Panc1 (cell line): ENCODE measurements at regions not wholly inside any gene's neighbourhood (a gene's known extent, or its start where the extent isn't known, plus 50 kb on each side); places are given as distances from the start of the nearest gene placed in this dataset.

Experiments used
- ATAC-seq: fragments of 200-7000 bp; cut with Tn5 transposase; 2 replicates; pipeline ENCODE4 v1.9.1; 2020; ENCODE audit warnings: mild to moderate bottlenecking, moderate library complexity
- BruUV-seq: library from RNA; stranded (reverse); fragments of 400-500 nt; replicated peaks from 2 replicates; lab custom pipeline; 2021; lab: Mats Ljungman, UMichigan
- CTCF ChIA-PET: fragments of 300-600 bp; sonication (Branson Sonifier 250); formaldehyde crosslinking; loops from one replicate; lab custom pipeline; 2022; ENCODE audit warnings: antibody characterized with exemption; lab: Charles Lee
- POLR2A ChIA-PET: fragments of 300-600 bp; sonication (Branson Sonifier 250); formaldehyde crosslinking; loops from one replicate; lab custom pipeline; 2022; ENCODE audit warnings: antibody characterized with exemption; lab: Charles Lee
- DNase-seq: peaks from one replicate; pipeline ENCODE4 v3.0.0-alpha.2; 2010; ENCODE audit warnings: low read depth, low spot score
- H3K27ac ChIP-seq: 2 replicates; pipeline ENCODE4 v1.5.1; 2011; ENCODE audit warnings: mild to moderate bottlenecking, low read length, inconsistent platforms
- H3K27me3 ChIP-seq: fragments of 200-500 bp; sonication (Bioruptor generic); 2 replicates; pipeline ENCODE4 v1.6.0; 2014; ENCODE audit warnings: low read length, inconsistent platforms; ENCODE audit not compliant: control insufficient read depth, insufficient read depth
- H3K36me3 ChIP-seq: fragments of 200-500 bp; sonication (Bioruptor generic); 2 replicates; pipeline ENCODE4 v1.5.1; 2014; ENCODE audit warnings: inconsistent platforms, mild to moderate bottlenecking, low read length, moderate library complexity; ENCODE audit not compliant: control insufficient read depth, insufficient read depth
- H3K4me1 ChIP-seq: 2 replicates; pipeline ENCODE4 v1.5.1; 2011; ENCODE audit warnings: inconsistent platforms, mild to moderate bottlenecking, low read length, moderate library complexity; ENCODE audit not compliant: control insufficient read depth, insufficient read depth
- H3K4me3 ChIP-seq, 2 experiments: 2 replicates each; pipeline ENCODE4 v1.5.1; 2011 to 2012; ENCODE audit warnings: low read depth in 2 of 2, low read length in 2 of 2, mild to moderate bottlenecking in 2 of 2, inconsistent platforms in 1 of 2, moderate library complexity in 1 of 2
- H3K9me3 ChIP-seq: fragments of 200-500 bp; sonication (Bioruptor generic); 2 replicates; pipeline ENCODE4 v1.5.1; 2014; ENCODE audit warnings: low read depth, mild to moderate bottlenecking, inconsistent platforms, low read length, moderate library complexity; ENCODE audit not compliant: control insufficient read depth, insufficient read depth
- CTCF ChIP-seq: fragments of 450-650 bp; IDR thresholded peaks from 2 replicates; pipeline ENCODE4 v1.5.1; 2017; ENCODE audit warnings: mild to moderate bottlenecking
- POLR2AphosphoS5 ChIP-seq: IDR thresholded peaks from 2 replicates; pipeline ENCODE4 v1.6.1; 2012; ENCODE audit warnings: mild to moderate bottlenecking, low read depth, low read length, moderate library complexity
- REST ChIP-seq, 2 experiments: IDR thresholded peaks; 2 replicates each; pipeline ENCODE4 v1.6.1; 2011 to 2012; ENCODE audit warnings: low read depth in 2 of 2, control low read depth in 1 of 2, low read length in 1 of 2, mild to moderate bottlenecking in 1 of 2, moderate library complexity in 1 of 2; ENCODE audit not compliant: insufficient read depth in 1 of 2
- SIN3A ChIP-seq: IDR thresholded peaks from 2 replicates; pipeline ENCODE4 v1.6.1; 2012; ENCODE audit warnings: low read depth, mild to moderate bottlenecking, low read length, moderate library complexity, borderline replicate concordance; ENCODE audit not compliant: insufficient read depth
- TCF7L2 ChIP-seq: IDR thresholded peaks from 2 replicates; pipeline ENCODE4 v1.6.1; 2011; ENCODE audit warnings: mild to moderate bottlenecking, low read depth, low read length, inconsistent platforms
- in situ Hi-C: cut with HindIII; loops from 2 replicates; pipeline ENCODE4 v1.10.0; 2016; ENCODE audit warnings: low sequenced_read_pairs, low pct_unique_long_range_greater_than_20kb
- intact Hi-C: fragments of 100-400 bp; cut with micrococcal nuclease; formaldehyde crosslinking; loops from one replicate; pipeline ENCODE4 v1.10.0; 2022; ENCODE audit not compliant: unreplicated experiment

- no TSS peak for BruUV-seq
- intact Hi-C loops: loop anchor here (10.0 kb wide), 1 partner anchor 57 kb away; no protein-coding TSS in a partner anchor
Measured at GRCh38 chr18:22551536-22552151, 133.9 kb upstream of the CTAGE1 start.

GRCh38 chr18:22552254-22552653, 134.5 kb upstream of the CTAGE1 start:
- no peak overlapping the region for H3K27ac ChIP-seq
- ATAC-seq: no peak
- no peaks in the 10 kb centered on the region for H3K4me1 ChIP-seq
- no peaks in the 10 kb centered on the region for H3K36me3 ChIP-seq
- CTCF ChIA-PET: no interaction called here
- TF ChIP-seq POLR2AphosphoS5 (no peak), SIN3A (no peak), CTCF (no peak), REST (IDR thresholded peaks at IDR 0.05; ENCODE audit: insufficient read depth in 1 of 2, low read depth in 2 of 2, low read length in 1 of 2) (no peak), TCF7L2 (no peak)
- no peak for DNase-seq
- H3K9me3 ChIP-seq: no peaks in the 10 kb centered on the region
- no TSS peak for BruUV-seq
- no peak overlapping the region for H3K4me3 ChIP-seq
- POLR2A ChIA-PET: no interaction called here
- in situ Hi-C loops (no loop called here), intact Hi-C loops (loop anchor here (10.0 kb wide), 1 partner anchor 57 kb away; no protein-coding TSS in a partner anchor)
- 0 out of 2 replicates have a peak, but pooled peaks cover 2% of the 10 kb centered on the region for H3K27me3 ChIP-seq

More at GRCh38 chr18:22551536-22552151, 133.9 kb upstream of the CTAGE1 start:
- Histone ChIP-seq H3K4me1 (no peaks in the 10 kb centered on the region), H3K27me3 (0 out of 2 replicates have a peak, but pooled peaks cover 2% of the 10 kb centered on the region), H3K4me3 (no peak overlapping the region), H3K9me3 (no peaks in the 10 kb centered on the region), H3K27ac (no peak overlapping the region), H3K36me3 (no peaks in the 10 kb centered on the region)
- no peak for TF ChIP-seq SIN3A
- no peak for TF ChIP-seq POLR2AphosphoS5
- TF ChIP-seq TCF7L2: no peak
- TF ChIP-seq REST (IDR thresholded peaks at IDR 0.05; ENCODE audit: insufficient read depth in 1 of 2, low read depth in 2 of 2, low read length in 1 of 2): no peak
- ATAC-seq (peak; percentile 71), DNase-seq (no peak)
- in situ Hi-C loops: no loop called here
- ChIA-PET CTCF (no interaction called here), POLR2A (no interaction called here)
